ENCODE measurements at regions not wholly inside any gene's neighbourhood (a gene's known extent, or its start where the extent isn't known, plus 50 kb on each side); places are given as distances from the start of the nearest gene placed in this dataset.

- no peak for TF ChIP-seq CTCF (IDR thresholded peaks at IDR 0.05; ENCODE audit: control extremely low read depth, extremely low read depth, low read depth, missing control alignments)
- no peak for DNase-seq (ENCODE audit: extremely low spot score)
- CTCF ChIA-PET, result interaction anchor here (1.1 to 1.6 kb wide), 2 partner anchors 9 to 10 kb away, joined by 3 to 4 read pairs; no protein-coding TSS in a partner anchor
- POLR2A ChIA-PET, result no interaction called here
Observed at GRCh38 chr21:31524140-31524539, 135.4 kb upstream of the SOD1 start.

GRCh38 chr21:31521515-31521914, 138.0 kb upstream of the SOD1 start:
- no peak for TF ChIP-seq CTCF (IDR thresholded peaks at IDR 0.05; ENCODE audit: control extremely low read depth, extremely low read depth, low read depth, missing control alignments)
- POLR2A ChIA-PET, result no interaction called here
- CTCF ChIA-PET, result no interaction called here
- no peak for DNase-seq (ENCODE audit: extremely low spot score)

GRCh38 chr21:31520561-31521098, 138.9 kb upstream of the SOD1 start:
- DNase-seq (ENCODE audit: extremely low spot score), result no peak
- ChIA-PET POLR2A (no interaction called here), CTCF (no interaction called here)
- no peak for TF ChIP-seq CTCF (IDR thresholded peaks at IDR 0.05; ENCODE audit: control extremely low read depth, extremely low read depth, low read depth, missing control alignments)

- POLR2A ChIA-PET, result no interaction called here
- no peak for DNase-seq (ENCODE audit: extremely low spot score)
- CTCF ChIA-PET, result no interaction called here
Observed at GRCh38 chr21:31518580-31518979, 140.9 kb upstream of the SOD1 start.

GRCh38 chr21:31517664-31518414, 141.7 kb upstream of the SOD1 start:
- ChIA-PET CTCF (no interaction called here), POLR2A (no interaction called here)
- no peak for TF ChIP-seq CTCF (IDR thresholded peaks at IDR 0.05; ENCODE audit: control extremely low read depth, extremely low read depth, low read depth, missing control alignments)
- DNase-seq (ENCODE audit: extremely low spot score), result no peak

More at GRCh38 chr21:31518580-31518979, 140.9 kb upstream of the SOD1 start:
- no peak for TF ChIP-seq CTCF (IDR thresholded peaks at IDR 0.05; ENCODE audit: control extremely low read depth, extremely low read depth, low read depth, missing control alignments)

GRCh38 chr21:31515253-31515652, 144.2 kb upstream of the SOD1 start:
- no peak for DNase-seq (ENCODE audit: extremely low spot score)
- TF ChIP-seq CTCF (IDR thresholded peaks at IDR 0.05; ENCODE audit: control extremely low read depth, extremely low read depth, low read depth, missing control alignments), result no peak
- ChIA-PET POLR2A (no interaction called here), CTCF (interaction anchor here (0.8 kb wide), 1 partner anchor 9 kb away, joined by 3 read pairs; no protein-coding TSS in a partner anchor)

All from GM10248 (cell line).